ENCODE measurements at regions not wholly inside any gene's neighbourhood (a gene's known extent, or its start where the extent isn't known, plus 50 kb on each side); places are given as distances from the start of the nearest gene placed in this dataset.

GRCh38 chr2:65878011-65878340 lies 445.6 kb upstream of the SPRED2 start:
- TF ChIP-seq IKZF4 (CRISPR knock-in tag; IDR thresholded peaks at IDR 0.05; ENCODE audit: borderline replicate concordance, low read depth, not compliant biosample characterization): no peak
- no peak for TF ChIP-seq SRSF9 (IDR thresholded peaks at IDR 0.05; ENCODE audit: borderline replicate concordance, insufficient read depth, low read depth, low read length, poor library complexity, severe bottlenecking)
- no peak for TF ChIP-seq TRIM22 (IDR thresholded peaks at IDR 0.05)
- TF ChIP-seq MATR3 (CRISPR knock-in tag; IDR thresholded peaks at IDR 0.05): no peak
- TF ChIP-seq TOE1 (CRISPR knock-in tag; IDR thresholded peaks at IDR 0.05): no peak
- no peak for TF ChIP-seq FOXP1 (IDR thresholded peaks at IDR 0.05)
- TF ChIP-seq FOXP1 (CRISPR knock-in tag; IDR thresholded peaks at IDR 0.05): no peak
